ENCODE measurements at regions not wholly inside any gene's neighbourhood (a gene's known extent, or its start where the extent isn't known, plus 50 kb on each side); places are given as distances from the start of the nearest gene placed in this dataset.
"Not testable (repeated sequence)": the region's sequence is repeated elsewhere in the genome, so short reads cannot be mapped to it uniquely, and the experiment has no call there.

DNA sequence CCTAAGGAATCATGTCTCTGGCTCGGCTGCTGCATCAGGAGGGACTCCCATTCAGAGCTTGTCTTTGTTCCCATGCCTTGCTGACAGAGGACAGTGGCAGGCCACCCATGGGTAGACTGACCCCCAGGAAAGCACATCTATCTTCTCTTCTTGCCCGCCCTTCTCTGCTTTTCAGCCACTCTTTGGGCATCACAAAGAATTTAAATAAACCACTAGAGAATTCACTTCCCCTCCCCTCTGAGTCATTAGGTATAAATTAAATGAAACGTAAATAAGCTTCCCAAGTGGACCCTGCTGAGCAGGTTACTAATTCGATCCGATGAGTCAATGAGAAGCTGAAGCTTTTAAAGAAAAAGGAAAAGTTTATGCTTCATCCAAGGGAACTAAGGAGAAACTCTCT, 97.0 kb downstream of the DRD1 start:
- Histone ChIP-seq H3K4me1 (ENCODE audit: control insufficient read depth, insufficient read depth, low read length) (no peaks in the 10 kb centered on the region), H3K27ac (ENCODE audit: low read length) (no peak overlapping the region), H3K36me3 (ENCODE audit: control insufficient read depth in 2 of 2, insufficient read depth in 2 of 2, low read length in 2 of 2) (no peaks in the 10 kb centered on the region), H3K27me3 (ENCODE audit: control insufficient read depth in 1 of 2, insufficient read depth in 2 of 2, low read length in 2 of 2) (peaks cover 0 to 6% of the 10 kb centered on the region in 2 donors), H3K4me3 (ENCODE audit: low read length in 2 of 2) (no peak overlapping the region), H3K9ac (ENCODE audit: low read length in 2 of 2) (no peak overlapping the region), H3K9me3 (ENCODE audit: control insufficient read depth in 2 of 2, low read length in 2 of 2) (peaks cover 3 to 6% of the 10 kb centered on the region in 2 donors)

DNA sequence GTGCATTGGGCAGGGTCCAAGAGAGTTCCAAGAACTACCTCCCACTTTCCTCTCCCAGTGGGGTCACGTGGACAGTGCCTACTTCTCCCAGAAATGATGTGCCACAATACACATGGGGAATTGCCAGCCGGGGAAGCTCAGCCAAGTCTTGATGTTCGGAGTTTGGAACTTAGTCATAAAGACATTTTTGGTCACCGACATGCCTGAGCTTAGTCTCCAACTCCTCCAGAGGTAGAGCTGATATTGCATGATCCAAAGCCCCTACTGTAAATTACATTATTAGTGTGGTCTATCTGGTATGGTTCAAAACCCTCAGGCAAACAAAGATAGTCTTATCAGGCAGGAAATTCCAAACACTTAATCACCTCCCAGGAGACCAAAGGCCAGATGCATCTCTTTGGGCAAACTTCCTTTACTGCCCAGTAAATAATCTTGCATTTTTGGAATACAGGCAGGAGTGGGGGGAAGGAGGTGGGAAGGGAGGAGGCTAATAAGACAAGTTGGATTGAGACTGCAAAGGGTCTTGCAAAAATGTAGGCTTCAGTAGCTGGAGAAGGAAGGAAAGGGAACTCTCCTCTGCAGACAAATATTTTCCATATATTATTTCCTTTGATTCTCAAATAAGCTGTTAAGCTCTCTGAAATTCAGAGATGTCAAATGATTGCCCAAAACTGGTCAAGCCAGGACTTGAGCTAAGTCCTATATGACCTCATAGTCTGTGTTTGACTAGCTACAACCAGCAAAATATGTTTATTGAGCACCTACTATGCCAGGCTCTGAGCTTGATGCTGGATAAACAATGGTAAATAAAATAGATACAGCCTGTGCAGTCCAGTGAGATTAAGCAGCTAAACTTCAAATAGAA, 99.4 kb downstream of the DRD1 start:
- H3K9me3 ChIP-seq (ENCODE audit: control insufficient read depth in 2 of 2, low read length in 2 of 2): peaks cover 3 to 12% of the 10 kb centered on the region in 2 donors
- no peaks in the 10 kb centered on the region for H3K4me1 ChIP-seq (ENCODE audit: control insufficient read depth, insufficient read depth, low read length)
- H3K9ac ChIP-seq (ENCODE audit: low read length in 2 of 2): no peak overlapping the region
- no peak overlapping the region for H3K4me3 ChIP-seq (ENCODE audit: low read length in 2 of 2)
- peaks cover 0 to 4% of the 10 kb centered on the region in 2 donors for H3K27me3 ChIP-seq (ENCODE audit: control insufficient read depth in 1 of 2, insufficient read depth in 2 of 2, low read length in 2 of 2)
- no peak overlapping the region for H3K27ac ChIP-seq (ENCODE audit: low read length)
- no peaks in the 10 kb centered on the region for H3K36me3 ChIP-seq (ENCODE audit: control insufficient read depth in 2 of 2, insufficient read depth in 2 of 2, low read length in 2 of 2)

DNA sequence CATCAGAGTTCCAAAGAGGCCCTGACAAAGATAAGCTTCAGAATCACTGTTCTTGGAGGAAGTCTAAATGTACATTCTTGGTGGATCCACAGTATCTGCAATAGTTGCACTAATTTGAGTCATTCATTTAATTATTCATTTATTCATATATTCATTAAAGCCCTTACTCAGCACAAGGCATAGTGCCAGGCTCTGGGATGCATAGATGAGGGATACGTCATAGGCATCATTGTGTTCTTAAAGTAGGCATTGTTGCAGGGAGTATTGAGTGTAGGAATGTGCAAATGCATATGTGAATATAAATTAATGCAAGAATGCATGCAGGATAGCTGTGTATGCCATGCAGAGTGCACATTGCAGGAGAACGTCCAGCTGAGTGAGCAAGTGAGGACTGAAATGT, 100.7 kb downstream of the DRD1 start:
- Histone ChIP-seq H3K9ac (ENCODE audit: low read length in 2 of 2) (no peak overlapping the region), H3K9me3 (ENCODE audit: control insufficient read depth in 2 of 2, low read length in 2 of 2) (peaks cover 3 to 12% of the 10 kb centered on the region in 2 donors), H3K36me3 (ENCODE audit: control insufficient read depth in 2 of 2, insufficient read depth in 2 of 2, low read length in 2 of 2) (no peaks in the 10 kb centered on the region), H3K27me3 (ENCODE audit: control insufficient read depth in 1 of 2, insufficient read depth in 2 of 2, low read length in 2 of 2) (peaks cover 0 to 2% of the 10 kb centered on the region in 2 donors), H3K4me1 (ENCODE audit: control insufficient read depth, insufficient read depth, low read length) (no peaks in the 10 kb centered on the region), H3K4me3 (ENCODE audit: low read length in 2 of 2) (no peak overlapping the region), H3K27ac (ENCODE audit: low read length) (no peak overlapping the region)

DNA sequence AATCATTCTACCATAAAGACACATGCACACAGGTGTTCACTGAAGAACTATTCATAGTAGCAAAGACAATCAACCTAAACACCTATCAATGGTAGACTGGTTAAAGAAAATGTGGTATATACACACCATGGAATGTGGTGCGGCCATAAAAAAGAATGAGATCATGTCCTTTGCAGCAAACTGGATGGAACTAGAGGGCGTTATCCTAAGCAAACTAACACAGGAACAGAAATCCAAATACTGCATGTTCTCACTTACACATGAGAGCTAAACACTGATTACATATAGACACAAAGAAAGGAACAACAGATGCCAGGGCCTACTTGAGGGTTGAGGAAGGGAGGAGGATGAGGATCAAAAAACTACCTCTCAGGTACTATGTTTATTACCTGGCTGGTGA, 103.8 kb downstream of the DRD1 start:
- no peak overlapping the region for H3K9ac ChIP-seq (ENCODE audit: low read length in 2 of 2)
- H3K27ac ChIP-seq (ENCODE audit: low read length): no peak overlapping the region
- no peaks in the 10 kb centered on the region for H3K36me3 ChIP-seq (ENCODE audit: control insufficient read depth in 2 of 2, insufficient read depth in 2 of 2, low read length in 2 of 2)
- peaks cover 3 to 11% of the 10 kb centered on the region in 2 donors for H3K9me3 ChIP-seq (ENCODE audit: control insufficient read depth in 2 of 2, low read length in 2 of 2)
- H3K27me3 ChIP-seq (ENCODE audit: control insufficient read depth in 1 of 2, insufficient read depth in 2 of 2, low read length in 2 of 2): peaks cover 0 to 2% of the 10 kb centered on the region in 2 donors
- H3K4me3 ChIP-seq (ENCODE audit: low read length in 2 of 2): no peak overlapping the region
- H3K4me1 ChIP-seq (ENCODE audit: control insufficient read depth, insufficient read depth, low read length): no peaks in the 10 kb centered on the region

DNA sequence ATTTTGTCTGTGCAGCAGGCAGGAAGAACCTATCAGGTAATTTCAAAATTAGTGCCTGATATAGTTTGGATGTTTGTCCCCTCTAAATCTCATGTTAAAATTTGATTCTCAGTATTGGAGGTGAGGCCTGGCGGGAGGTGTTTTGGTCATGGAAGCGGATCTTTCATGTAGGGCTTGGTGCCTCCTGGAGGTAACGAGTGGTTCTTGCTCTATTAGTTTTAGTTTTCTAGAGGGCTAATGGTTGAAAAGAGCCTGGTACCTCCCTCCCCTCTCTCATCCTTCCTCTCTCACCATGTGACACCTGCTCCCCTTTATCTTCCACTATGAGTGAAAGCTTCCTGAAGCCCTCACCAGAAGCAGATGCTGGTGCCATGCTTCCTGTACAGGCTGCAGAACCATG, 106.3 kb downstream of the DRD1 start:
- no peaks in the 10 kb centered on the region for H3K4me1 ChIP-seq (ENCODE audit: control insufficient read depth, insufficient read depth, low read length)
- H3K4me3 ChIP-seq (ENCODE audit: low read length in 2 of 2): no peak overlapping the region
- no peak overlapping the region for H3K27ac ChIP-seq (ENCODE audit: low read length)
- H3K36me3 ChIP-seq (ENCODE audit: control insufficient read depth in 2 of 2, insufficient read depth in 2 of 2, low read length in 2 of 2): no peaks in the 10 kb centered on the region
- no peak overlapping the region for H3K9ac ChIP-seq (ENCODE audit: low read length in 2 of 2)
- H3K9me3 ChIP-seq (ENCODE audit: control insufficient read depth in 2 of 2, low read length in 2 of 2): peaks cover 0 to 6% of the 10 kb centered on the region in 2 donors
- H3K27me3 ChIP-seq (ENCODE audit: control insufficient read depth in 1 of 2, insufficient read depth in 2 of 2, low read length in 2 of 2): peaks cover 0 to 2% of the 10 kb centered on the region in 2 donors

DNA sequence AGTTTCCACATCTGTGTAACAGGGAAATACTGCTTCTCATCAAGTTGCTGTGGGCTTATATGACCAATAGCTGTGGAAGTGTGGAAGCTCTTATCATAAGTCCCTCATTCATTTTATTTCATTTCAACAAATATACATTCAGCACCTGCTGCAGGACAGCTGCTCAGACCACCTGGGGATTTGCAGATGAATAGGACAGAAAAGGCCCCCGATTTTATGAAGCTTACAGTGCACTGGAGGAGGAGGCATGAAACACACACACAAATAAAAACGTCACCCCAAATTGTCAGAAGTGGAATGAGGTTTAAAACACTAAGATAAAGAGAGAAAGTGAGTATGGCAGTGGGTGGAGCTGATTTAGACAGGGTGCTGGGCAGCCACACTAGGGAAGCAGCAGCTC, 107.2 kb downstream of the DRD1 start:
- peaks cover 0 to 2% of the 10 kb centered on the region in 2 donors for H3K27me3 ChIP-seq (ENCODE audit: control insufficient read depth in 1 of 2, insufficient read depth in 2 of 2, low read length in 2 of 2)
- no peak overlapping the region for H3K27ac ChIP-seq (ENCODE audit: low read length)
- peaks cover 0 to 6% of the 10 kb centered on the region in 2 donors for H3K9me3 ChIP-seq (ENCODE audit: control insufficient read depth in 2 of 2, low read length in 2 of 2)
- no peak overlapping the region for H3K9ac ChIP-seq (ENCODE audit: low read length in 2 of 2)
- no peak overlapping the region for H3K4me3 ChIP-seq (ENCODE audit: low read length in 2 of 2)
- no peaks in the 10 kb centered on the region for H3K36me3 ChIP-seq (ENCODE audit: control insufficient read depth in 2 of 2, insufficient read depth in 2 of 2, low read length in 2 of 2)
- H3K4me1 ChIP-seq (ENCODE audit: control insufficient read depth, insufficient read depth, low read length): no peaks in the 10 kb centered on the region

DNA sequence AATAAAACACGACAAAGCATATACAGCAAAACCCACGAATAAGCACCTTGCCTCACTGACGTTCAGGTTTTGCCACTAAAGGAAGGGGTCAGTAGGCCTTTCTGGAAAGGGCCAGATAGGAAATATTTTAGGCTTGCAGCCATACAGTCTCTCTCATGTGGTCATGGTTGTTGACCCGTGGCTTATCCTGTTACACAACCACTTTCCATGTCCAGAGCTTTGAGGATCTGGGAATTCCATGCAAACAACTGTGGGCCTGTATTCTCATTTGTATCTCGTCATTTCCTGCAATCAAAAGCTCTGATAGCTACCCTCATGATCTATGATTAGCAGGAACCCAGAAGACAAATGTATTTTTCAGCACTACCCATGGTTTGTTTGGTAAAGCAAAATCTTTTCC, 108.3 kb downstream of the DRD1 start:
- H3K9me3 ChIP-seq (ENCODE audit: control insufficient read depth in 2 of 2, low read length in 2 of 2): peaks cover 0 to under 1% of the 10 kb centered on the region in 2 donors
- H3K27me3 ChIP-seq (ENCODE audit: control insufficient read depth in 1 of 2, insufficient read depth in 2 of 2, low read length in 2 of 2): no peaks in the 10 kb centered on the region
- no peak overlapping the region for H3K27ac ChIP-seq (ENCODE audit: low read length)

DNA sequence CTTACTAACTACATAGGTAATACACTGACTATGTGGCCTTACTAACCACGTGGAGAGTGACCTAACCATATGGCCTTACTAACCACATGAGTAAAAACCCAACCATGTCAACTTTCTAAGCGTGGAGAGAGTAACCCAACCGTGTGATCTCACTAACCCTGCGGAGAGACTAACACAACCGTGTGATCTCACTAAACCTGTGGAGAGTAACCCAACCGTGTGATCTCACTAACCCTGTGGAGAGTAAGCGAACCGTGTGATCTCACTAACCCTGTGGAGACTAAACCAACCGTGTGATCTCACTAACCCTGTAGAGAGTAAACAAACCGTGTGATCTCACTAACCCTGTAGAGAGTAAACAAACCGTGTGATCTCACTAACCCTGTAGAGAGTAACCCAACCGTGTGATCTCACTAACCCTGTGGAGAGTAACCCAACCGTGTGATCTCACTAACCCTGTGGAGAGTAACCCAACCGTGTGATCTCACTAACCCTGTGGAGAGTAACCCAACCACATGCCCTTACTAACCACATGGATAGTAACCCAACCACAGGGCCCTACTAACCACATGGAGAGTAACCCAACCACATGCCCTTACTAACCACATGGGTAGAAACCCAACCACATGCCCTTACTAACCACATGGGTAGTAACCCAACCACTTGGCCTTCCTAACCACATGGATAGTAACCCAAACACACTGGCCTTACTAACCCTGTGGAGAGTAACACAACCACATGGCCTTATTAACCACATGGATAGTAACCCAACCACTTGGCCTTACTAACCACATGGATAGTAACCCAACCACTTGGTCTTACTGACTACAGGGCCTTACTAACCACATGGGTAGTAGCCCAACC, 112.6 kb downstream of the DRD1 start:
- H3K9me3 ChIP-seq (ENCODE audit: control insufficient read depth in 2 of 2, low read length in 2 of 2); H3K4me3 ChIP-seq (ENCODE audit: low read length in 2 of 2); H3K9ac ChIP-seq (ENCODE audit: low read length in 2 of 2); H3K27ac ChIP-seq (ENCODE audit: low read length); H3K4me1 ChIP-seq (ENCODE audit: control insufficient read depth, insufficient read depth, low read length); H3K27me3 ChIP-seq (ENCODE audit: control insufficient read depth in 1 of 2, insufficient read depth in 2 of 2, low read length in 2 of 2); H3K36me3 ChIP-seq (ENCODE audit: control insufficient read depth in 2 of 2, insufficient read depth in 2 of 2, low read length in 2 of 2): not testable (repeated sequence)

More for the DNA sequence above, 108.3 kb downstream of the DRD1 start:
- Histone ChIP-seq H3K4me3 (ENCODE audit: low read length in 2 of 2) (no peak overlapping the region), H3K36me3 (ENCODE audit: control insufficient read depth in 2 of 2, insufficient read depth in 2 of 2, low read length in 2 of 2) (no peaks in the 10 kb centered on the region), H3K9ac (ENCODE audit: low read length in 2 of 2) (no peak overlapping the region), H3K4me1 (ENCODE audit: control insufficient read depth, insufficient read depth, low read length) (no peaks in the 10 kb centered on the region)

DNA sequence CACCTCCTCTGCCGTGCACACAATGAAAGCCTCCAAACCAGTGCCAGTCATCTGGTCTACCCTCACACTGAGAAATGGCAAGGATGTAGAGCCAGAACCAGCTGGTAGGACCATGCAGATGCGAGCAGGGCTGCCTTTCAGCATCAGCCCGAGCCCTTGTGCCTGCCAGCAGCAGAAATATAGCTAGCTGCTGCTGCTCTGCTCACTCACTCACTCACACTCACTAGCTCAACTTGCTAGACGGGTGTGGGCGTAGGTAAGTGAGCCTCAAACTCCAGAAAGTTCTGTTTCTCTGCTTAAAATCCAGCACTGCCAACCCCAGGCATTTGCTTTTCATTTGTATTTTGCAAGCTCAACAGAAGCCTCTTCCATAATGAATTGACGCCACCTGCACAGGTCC, 114.0 kb downstream of the DRD1 start:
- Histone ChIP-seq H3K4me3 (ENCODE audit: low read length in 2 of 2) (no peak overlapping the region), H3K4me1 (ENCODE audit: control insufficient read depth, insufficient read depth, low read length) (no peaks in the 10 kb centered on the region), H3K9ac (ENCODE audit: low read length in 2 of 2) (no peak overlapping the region), H3K27ac (ENCODE audit: low read length) (no peak overlapping the region), H3K9me3 (ENCODE audit: control insufficient read depth in 2 of 2, low read length in 2 of 2) (no peaks in the 10 kb centered on the region), H3K36me3 (ENCODE audit: control insufficient read depth in 2 of 2, insufficient read depth in 2 of 2, low read length in 2 of 2) (no peaks in the 10 kb centered on the region), H3K27me3 (ENCODE audit: control insufficient read depth in 1 of 2, insufficient read depth in 2 of 2, low read length in 2 of 2) (no peaks in the 10 kb centered on the region)

DNA sequence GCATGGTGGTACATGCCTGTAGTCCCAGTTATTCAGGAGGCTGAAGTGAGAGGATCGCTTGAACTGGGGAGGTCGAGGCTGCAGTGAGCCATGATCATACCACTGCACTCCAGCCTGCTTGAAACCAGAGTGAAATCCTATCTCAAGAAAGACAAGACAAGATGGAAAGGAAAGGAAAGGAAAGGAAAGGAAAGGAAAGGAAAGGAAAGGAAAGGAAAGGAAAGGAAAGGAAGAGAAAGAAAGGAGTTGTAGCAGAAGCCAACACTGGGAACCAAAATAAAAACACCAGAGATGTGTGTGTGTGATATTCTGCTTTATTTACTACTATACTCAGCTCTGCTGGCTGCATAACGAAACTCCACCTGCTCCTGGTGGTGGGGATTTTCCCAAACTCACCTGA, 115.3 kb downstream of the DRD1 start:
- H3K27me3 ChIP-seq (ENCODE audit: control insufficient read depth in 1 of 2, insufficient read depth in 2 of 2, low read length in 2 of 2): no peaks in the 10 kb centered on the region
- H3K9me3 ChIP-seq (ENCODE audit: control insufficient read depth in 2 of 2, low read length in 2 of 2): no peaks in the 10 kb centered on the region
- H3K4me1 ChIP-seq (ENCODE audit: control insufficient read depth, insufficient read depth, low read length): no peaks in the 10 kb centered on the region
- H3K27ac ChIP-seq (ENCODE audit: low read length): no peak overlapping the region
- H3K36me3 ChIP-seq (ENCODE audit: control insufficient read depth in 2 of 2, insufficient read depth in 2 of 2, low read length in 2 of 2): no peaks in the 10 kb centered on the region
- no peak overlapping the region for H3K4me3 ChIP-seq (ENCODE audit: low read length in 2 of 2)
- no peak overlapping the region for H3K9ac ChIP-seq (ENCODE audit: low read length in 2 of 2)

Measured in stomach smooth muscle (tissue), 2 donors.